K562 (cell line): ENCODE measurements at regions not wholly inside any gene's neighbourhood (a gene's known extent, or its start where the extent isn't known, plus 50 kb on each side); places are given as distances from the start of the nearest gene placed in this dataset.

ENCODE experiments used
- ATAC-seq: fragments of 200-7000 bp; cut with Tn5 transposase; 3 replicates; pipeline ENCODE4 v1.9.1; 2020; ENCODE audit warnings: moderate library complexity
- BruUV-seq: library from RNA; stranded (reverse); fragments of 400-500 nt; replicated peaks from 2 replicates; lab custom pipeline; 2021; lab: Mats Ljungman, UMichigan
- CTCF ChIA-PET: fragments of 300-600 bp; formaldehyde crosslinking; extraction: SDS; loops from one replicate; lab custom pipeline; 2021; ENCODE audit warnings: low intra/inter-chr PET ratio; lab: Yijun Ruan, JAX
- POLR2A ChIA-PET: fragments of 300-600, 350-650 bp; sonication (Branson Sonifier 250); formaldehyde crosslinking; extraction: SDS; loops from one replicate; lab custom pipeline; 2021; ENCODE audit warnings: antibody characterized with exemption, inconsistent platforms; lab: Yijun Ruan, JAX
- DNase-seq, 4 experiments: peaks; one replicate each; pipeline versions ENCODE4 v3.0.0 to v3.0.0-alpha.2; 2011 to 2018; ENCODE audit warnings: low spot score in 3 of 4, mixed read lengths in 3 of 4; ENCODE audit errors: extremely low read depth in 1 of 4
- FAIRE-seq: peaks from 2 replicates; lab custom pipeline; 2011; peaks lifted over from hg19 to GRCh38; lab: Jason Lieb, UNC
- H2AFZ ChIP-seq: 2 replicates; pipeline ENCODE4 v1.6.0; 2011; ENCODE audit warnings: low read depth, low read length, control low read depth, inconsistent platforms
- H3K27ac ChIP-seq: fragments of 200-600 bp; 3 replicates; pipeline ENCODE4 v1.8.0; 2011; ENCODE audit warnings: low read depth, mild to moderate bottlenecking, control low read depth, inconsistent platforms, low read length, moderate library complexity, mixed read lengths; ENCODE audit errors: extremely low read depth
- H3K27me3 ChIP-seq, 2 experiments: fragments of 300-600 bp in 1 of 2; 2 replicates in 1 of 2; 3 replicates in 1 of 2; pipeline versions ENCODE4 v1.6.0 to v1.8.0; 2011; ENCODE audit warnings: inconsistent platforms in 2 of 2, low read length in 2 of 2, mild to moderate bottlenecking in 1 of 2, mixed read lengths in 1 of 2, moderate library complexity in 1 of 2; ENCODE audit not compliant: control insufficient read depth in 2 of 2, insufficient read depth in 2 of 2
- H3K36me3 ChIP-seq: fragments of 300-600 bp; 3 replicates; pipeline ENCODE4 v1.8.0; 2011; ENCODE audit warnings: mild to moderate bottlenecking, low read length, inconsistent platforms; ENCODE audit not compliant: control insufficient read depth, insufficient read depth
- H3K4me1 ChIP-seq, 2 experiments: fragments of 200-600 bp in 1 of 2; replicated peaks in 1 of 2; 2 replicates in 1 of 2; 3 replicates in 1 of 2; pipeline versions ENCODE4 v1.5.1 to v1.8.0; 2011; ENCODE audit warnings: inconsistent platforms in 2 of 2, low read length in 2 of 2, mild to moderate bottlenecking in 1 of 2, mixed read lengths in 1 of 2, moderate library complexity in 1 of 2; ENCODE audit not compliant: control insufficient read depth in 2 of 2, insufficient read depth in 2 of 2
- H3K4me2 ChIP-seq: 2 replicates; pipeline ENCODE4 v1.6.1; 2011; ENCODE audit warnings: low read length, control low read depth, inconsistent platforms, mixed read lengths; ENCODE audit not compliant: insufficient read depth
- H3K4me3 ChIP-seq: fragments of 200-600 bp; sonication (generic), shearing (Covaris generic); 2 replicates; pipeline ENCODE4 v1.5.1; 2016; ENCODE audit warnings: control low read depth, inconsistent platforms
- H3K79me2 ChIP-seq: fragments of 200-600 bp; 3 replicates; pipeline ENCODE4 v1.8.0; 2011; ENCODE audit warnings: low read length, inconsistent platforms; ENCODE audit not compliant: control insufficient read depth, insufficient read depth
- H3K9ac ChIP-seq, 2 experiments: 2 replicates each; pipeline versions ENCODE4 v1.6.0 to v1.6.1; 2011; ENCODE audit warnings: low read depth in 2 of 2, low read length in 2 of 2, control low read depth in 1 of 2, inconsistent platforms in 1 of 2, mild to moderate bottlenecking in 1 of 2, mixed read lengths in 1 of 2; ENCODE audit not compliant: insufficient read depth in 1 of 2
- H3K9me1 ChIP-seq: one replicate; pipeline ENCODE4 v1.6.0; 2011; ENCODE audit warnings: inconsistent platforms, mild to moderate bottlenecking, low read length, moderate library complexity; ENCODE audit not compliant: control insufficient read depth, insufficient read depth
- H3K9me3 ChIP-seq: replicated peaks from 2 replicates; pipeline ENCODE4 v1.5.1; 2011; ENCODE audit warnings: low read depth, low read length, inconsistent platforms; ENCODE audit not compliant: control insufficient read depth, insufficient read depth
- H4K20me1 ChIP-seq: replicated peaks from 2 replicates; pipeline ENCODE4 v1.6.1; 2011; ENCODE audit warnings: low read length, inconsistent platforms, mixed read lengths; ENCODE audit not compliant: control insufficient read depth, insufficient read depth
- CBX2 ChIP-seq: fragments of 200-600 bp; sonication (generic); IDR thresholded peaks from one replicate; pipeline ENCODE4 v1.6.1; 2012; ENCODE audit warnings: mild to moderate bottlenecking, low read length, inconsistent platforms; ENCODE audit not compliant: insufficient read depth, poor library complexity, severe bottlenecking
- FOXO4 ChIP-seq: fragments of 450-650 bp; formaldehyde crosslinking; IDR thresholded peaks from 2 replicates; pipeline ENCODE4 v1.4.0; 2020; ENCODE audit warnings: mild to moderate bottlenecking, moderate library complexity
- HDAC1 ChIP-seq, 2 experiments: fragments of 450-650 bp; IDR thresholded peaks; 2 replicates each; pipeline ENCODE4 v1.6.1; 2016 to 2017; ENCODE audit warnings: inconsistent platforms in 1 of 2, mild to moderate bottlenecking in 1 of 2, moderate library complexity in 1 of 2
- STAG1 ChIP-seq: sonication (generic); formaldehyde crosslinking; IDR thresholded peaks from 2 replicates; pipeline ENCODE4 v1.5.0; 2020; ENCODE audit warnings: missing genetic modification reagents, borderline replicate concordance
- ZNF551 ChIP-seq: fragments of 250-450 bp; sonication (Bioruptor Pico); IDR thresholded peaks from 2 replicates; pipeline ENCODE4 v1.5.0; 2021; ENCODE audit warnings: mild to moderate bottlenecking, moderate library complexity
- ZSCAN32 ChIP-seq: fragments of 450-650 bp; formaldehyde crosslinking; IDR thresholded peaks from 2 replicates; pipeline ENCODE4 v1.4.0; 2020; ENCODE audit warnings: mild to moderate bottlenecking, moderate library complexity
- WGBS: fragments of 100-300 bp; shearing (Covaris generic); methylation state at CpG from one replicate; pipeline ENCODE4 v1.1.6; 2016; ENCODE audit warnings: low coverage, mixed read lengths; ENCODE audit not compliant: insufficient coverage; ENCODE audit errors: missing lambda C conversion rate; 5-methylcytosine and 5-hydroxymethylcytosine counted together
- in situ Hi-C: fragments of 300-500 bp; cut with MboI; formaldehyde crosslinking; loops from 4 replicates; pipeline ENCODE4 v1.15.0; 2018; ENCODE audit warnings: inconsistent platforms, mixed read lengths
- intact Hi-C: fragments of 100-400 bp; cut with micrococcal nuclease; formaldehyde crosslinking; loops from 2 replicates; pipeline ENCODE4 v1.14.2; 2022

DNA sequence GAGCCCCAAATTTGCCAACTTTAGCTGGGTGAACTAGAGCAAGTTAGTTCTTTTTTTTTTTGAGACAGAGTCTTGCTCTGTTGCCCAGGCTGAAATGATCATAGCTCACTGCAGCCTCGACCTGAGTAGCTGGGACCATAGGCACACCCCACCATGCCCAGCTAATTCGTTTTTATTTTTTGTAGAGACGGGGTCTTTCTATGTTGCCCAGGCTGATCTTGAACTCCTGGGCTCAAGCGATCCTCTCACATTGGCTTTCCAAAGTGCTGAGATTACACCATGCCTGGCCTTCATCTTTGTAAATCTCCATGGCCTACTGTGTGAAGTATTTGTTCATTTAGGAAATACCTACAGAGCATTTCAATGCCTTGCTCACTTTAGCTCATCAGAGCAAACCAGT lies 105.6 kb upstream of the SLC44A3 start (continued):
- TF ChIP-seq CBX2 (no peak), ZSCAN32 (CRISPR knock-in tag) (no peak), HDAC1 (IDR thresholded peaks at IDR 0.05) (no peak), FOXO4 (CRISPR knock-in tag) (no peak), STAG1 (CRISPR knock-in tag) (no peak)
- TF ChIP-seq, all 486 proteins: peak for 0

DNA sequence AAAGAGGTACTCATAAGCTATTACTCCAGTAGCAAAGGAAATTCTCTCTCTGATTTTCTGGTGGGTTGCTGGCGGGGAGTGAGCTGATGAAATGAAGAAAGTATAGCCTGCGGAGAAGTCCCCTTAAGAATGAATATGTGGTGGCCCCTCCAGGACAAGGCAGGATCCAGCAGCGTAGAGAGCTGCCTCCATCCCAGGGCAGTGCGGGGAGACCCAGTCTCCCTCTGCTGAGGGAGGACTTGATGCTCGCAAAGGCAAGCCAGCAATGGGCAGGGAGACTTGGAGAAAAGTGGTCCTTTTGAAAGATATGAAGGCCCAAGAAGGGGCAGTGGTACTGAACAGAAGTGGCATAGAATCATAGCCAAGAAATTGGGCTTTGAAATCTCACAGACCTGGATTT lies 106.0 kb upstream of the SLC44A3 start:
- ATAC-seq (no peak), FAIRE-seq (no peak), DNase-seq (no peak)
- H3K9me1 ChIP-seq = no peaks in the 10 kb centered on the region
- H3K4me1 ChIP-seq = no peaks in the 10 kb centered on the region
- in situ Hi-C loops (no loop called here), intact Hi-C loops (no loop called here)
- H3K4me3 ChIP-seq = no peak overlapping the region
- H3K27me3 ChIP-seq = peaks cover 5 to 42% of the 10 kb centered on the region in 2 experiments; a peak in 4 of 5 replicates
- H2AFZ ChIP-seq = no peak overlapping the region
- CTCF ChIA-PET = no interaction called here
- H3K27ac ChIP-seq = no peak overlapping the region
- no peak overlapping the region for H3K9ac ChIP-seq
- BruUV-seq = no TSS peak
- H3K79me2 ChIP-seq = no peaks in the 10 kb centered on the region
- no peaks in the 10 kb centered on the region for H4K20me1 ChIP-seq
- 0% methylated on average over 5 of the region's 5 CpGs for WGBS
- H3K36me3 ChIP-seq = no peaks in the 10 kb centered on the region
- no peak overlapping the region for H3K4me2 ChIP-seq
- no peaks in the 10 kb centered on the region for H3K9me3 ChIP-seq
- no peak for TF ChIP-seq ZNF551 (CRISPR knock-in tag)
- POLR2A ChIA-PET = interaction anchor here (0.7 kb wide), 1 partner anchor 9 kb away, joined by 4 read pairs; no protein-coding TSS in a partner anchor
